LNCaP clone FGC (cell line): ENCODE measurements at regions not wholly inside any gene's neighbourhood (a gene's known extent, or its start where the extent isn't known, plus 50 kb on each side); places are given as distances from the start of the nearest gene placed in this dataset.

Source experiments
- DNase-seq: peaks from one replicate; pipeline ENCODE4 v3.0.0-alpha.2; 2011; ENCODE audit warnings: low read depth
- H3K4me3 ChIP-seq: 2 replicates; pipeline ENCODE4 v1.5.1; 2011; ENCODE audit warnings: mild to moderate bottlenecking, low read depth, low read length, control low read depth
- TF ChIP-seq, protein P1 (sequence below): IDR thresholded peaks from 2 replicates; pipeline ENCODE4 v1.5.1; 2012; ENCODE audit warnings: mild to moderate bottlenecking; ENCODE audit not compliant: control insufficient read depth, insufficient read depth; ENCODE audit errors: extremely low read depth

DNA sequence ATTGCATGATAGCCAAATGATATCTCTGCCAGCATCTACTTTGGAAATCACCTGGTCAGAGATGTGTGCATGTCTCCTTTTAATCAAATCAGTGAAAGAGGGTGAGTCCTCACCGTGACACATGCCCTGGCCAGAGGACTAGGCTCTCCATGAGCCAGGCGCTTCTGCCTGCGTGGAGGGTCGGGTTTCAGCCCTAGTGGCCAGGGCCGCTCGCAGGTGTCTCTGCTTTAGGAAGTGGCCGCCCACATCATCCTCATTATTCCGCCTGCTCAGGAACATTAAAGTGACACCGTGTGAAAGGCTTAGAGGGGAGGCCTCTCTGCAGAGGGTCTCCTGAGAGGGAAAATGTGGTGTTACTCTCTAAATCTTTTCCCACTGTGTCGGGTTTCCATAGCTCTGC, 173.6 kb upstream of the PRKCQ start:
- TF ChIP-seq, protein P1, sequence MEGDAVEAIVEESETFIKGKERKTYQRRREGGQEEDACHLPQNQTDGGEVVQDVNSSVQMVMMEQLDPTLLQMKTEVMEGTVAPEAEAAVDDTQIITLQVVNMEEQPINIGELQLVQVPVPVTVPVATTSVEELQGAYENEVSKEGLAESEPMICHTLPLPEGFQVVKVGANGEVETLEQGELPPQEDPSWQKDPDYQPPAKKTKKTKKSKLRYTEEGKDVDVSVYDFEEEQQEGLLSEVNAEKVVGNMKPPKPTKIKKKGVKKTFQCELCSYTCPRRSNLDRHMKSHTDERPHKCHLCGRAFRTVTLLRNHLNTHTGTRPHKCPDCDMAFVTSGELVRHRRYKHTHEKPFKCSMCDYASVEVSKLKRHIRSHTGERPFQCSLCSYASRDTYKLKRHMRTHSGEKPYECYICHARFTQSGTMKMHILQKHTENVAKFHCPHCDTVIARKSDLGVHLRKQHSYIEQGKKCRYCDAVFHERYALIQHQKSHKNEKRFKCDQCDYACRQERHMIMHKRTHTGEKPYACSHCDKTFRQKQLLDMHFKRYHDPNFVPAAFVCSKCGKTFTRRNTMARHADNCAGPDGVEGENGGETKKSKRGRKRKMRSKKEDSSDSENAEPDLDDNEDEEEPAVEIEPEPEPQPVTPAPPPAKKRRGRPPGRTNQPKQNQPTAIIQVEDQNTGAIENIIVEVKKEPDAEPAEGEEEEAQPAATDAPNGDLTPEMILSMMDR, result no peak
- DNase-seq, result no peak
- H3K4me3 ChIP-seq, result no peak overlapping the region

DNA sequence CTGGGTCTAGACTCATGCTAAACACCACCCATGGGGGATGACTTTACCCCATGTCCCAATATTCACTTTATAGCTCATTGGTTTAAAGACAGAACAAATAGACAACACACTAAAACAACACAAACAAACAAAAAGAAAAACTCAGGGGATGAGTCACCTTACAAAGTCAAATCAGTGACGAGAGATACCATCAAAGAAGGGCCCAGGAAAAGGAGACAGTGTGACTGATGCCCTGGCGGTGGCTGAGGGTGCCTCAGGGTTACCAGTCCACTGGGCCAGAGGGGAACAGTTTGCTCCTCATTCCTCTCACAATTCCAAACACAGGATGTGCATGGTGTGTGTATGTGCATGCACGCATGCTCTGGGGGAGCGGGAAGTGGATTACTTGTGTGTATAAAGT, 171.3 kb upstream of the PRKCQ start:
- H3K4me3 ChIP-seq, result no peak overlapping the region
- TF ChIP-seq, protein P1, result no peak
- DNase-seq, result no peak

- TF ChIP-seq, protein P1, result no peak
- H3K4me3 ChIP-seq, result no peak overlapping the region
- no peak for DNase-seq
Measured at GRCh38 chr10:6748981-6749635, 169.0 kb upstream of the PRKCQ start.

- no peak overlapping the region for H3K4me3 ChIP-seq
- DNase-seq, result no peak
- TF ChIP-seq, protein P1, result no peak
Measured at GRCh38 chr10:6748029-6748428, 168.0 kb upstream of the PRKCQ start.

DNA sequence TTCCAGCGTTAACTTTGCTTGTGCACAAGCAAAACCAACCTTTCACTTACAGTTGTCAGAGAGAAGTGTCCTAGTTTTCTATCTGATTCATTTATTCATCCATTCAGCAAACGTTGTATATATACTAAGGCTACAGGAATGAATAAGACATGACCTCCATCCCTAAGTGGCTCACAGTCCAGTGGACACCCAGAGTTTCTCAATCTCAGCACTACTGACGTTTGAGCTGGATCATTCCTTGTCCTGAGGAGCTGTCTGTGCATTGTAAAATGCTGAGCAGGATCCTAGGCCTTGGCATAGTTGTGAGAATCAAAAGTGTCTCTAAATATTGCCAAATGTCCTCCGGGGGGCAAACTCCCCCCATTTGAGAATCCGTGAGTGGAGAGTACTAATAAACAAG, 166.7 kb upstream of the PRKCQ start:
- no peak overlapping the region for H3K4me3 ChIP-seq
- no peak for DNase-seq
- TF ChIP-seq, protein P1, result no peak

- DNase-seq, result no peak
- TF ChIP-seq, protein P1, result no peak
- no peak overlapping the region for H3K4me3 ChIP-seq
Measured at GRCh38 chr10:6743291-6743849, 163.3 kb upstream of the PRKCQ start.

DNA sequence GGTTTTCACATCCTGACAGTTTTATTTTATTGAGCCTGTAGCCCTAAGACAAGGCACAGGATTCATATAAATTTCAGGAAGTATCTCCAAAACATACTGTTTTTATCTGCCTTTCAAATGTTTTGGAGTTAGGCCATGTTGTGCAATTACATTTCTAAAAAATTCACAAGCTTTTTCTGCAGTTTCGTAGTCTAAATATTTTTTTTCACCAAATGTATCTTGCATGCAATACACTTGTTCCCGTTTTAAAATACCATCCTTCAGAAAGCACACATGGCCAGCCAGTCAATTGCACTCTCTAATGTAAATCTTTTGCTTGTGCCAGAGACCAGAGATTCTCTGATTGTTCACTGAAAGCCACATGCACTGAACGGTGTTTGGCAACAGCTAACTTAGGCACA, 161.5 kb upstream of the PRKCQ start:
- DNase-seq, result no peak
- TF ChIP-seq, protein P1, result no peak
- H3K4me3 ChIP-seq, result no peak overlapping the region
